ENCODE measurements at regions not wholly inside any gene's neighbourhood (a gene's known extent, or its start where the extent isn't known, plus 50 kb on each side); places are given as distances from the start of the nearest gene placed in this dataset.

DNA sequence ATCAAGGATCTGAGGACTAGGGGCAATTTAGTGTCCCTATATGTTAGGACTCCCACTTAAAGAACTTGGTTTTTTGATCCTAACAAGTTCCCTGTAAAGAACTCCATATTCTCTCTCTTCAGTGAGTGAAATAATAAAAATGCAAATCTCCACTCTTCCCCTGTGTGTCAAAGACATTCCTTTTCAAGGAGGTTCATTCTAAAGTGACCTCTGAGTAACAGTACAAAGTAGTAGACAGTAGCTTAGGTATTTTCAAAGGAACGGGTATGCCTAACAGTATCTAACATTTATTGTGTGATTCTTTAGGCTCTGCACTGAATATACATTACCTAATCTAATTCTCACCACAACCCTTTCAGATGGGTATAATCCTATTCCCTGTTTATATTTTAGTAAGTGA lies 58.4 kb upstream of the SCOC start:
- TF ChIP-seq, protein P1, sequence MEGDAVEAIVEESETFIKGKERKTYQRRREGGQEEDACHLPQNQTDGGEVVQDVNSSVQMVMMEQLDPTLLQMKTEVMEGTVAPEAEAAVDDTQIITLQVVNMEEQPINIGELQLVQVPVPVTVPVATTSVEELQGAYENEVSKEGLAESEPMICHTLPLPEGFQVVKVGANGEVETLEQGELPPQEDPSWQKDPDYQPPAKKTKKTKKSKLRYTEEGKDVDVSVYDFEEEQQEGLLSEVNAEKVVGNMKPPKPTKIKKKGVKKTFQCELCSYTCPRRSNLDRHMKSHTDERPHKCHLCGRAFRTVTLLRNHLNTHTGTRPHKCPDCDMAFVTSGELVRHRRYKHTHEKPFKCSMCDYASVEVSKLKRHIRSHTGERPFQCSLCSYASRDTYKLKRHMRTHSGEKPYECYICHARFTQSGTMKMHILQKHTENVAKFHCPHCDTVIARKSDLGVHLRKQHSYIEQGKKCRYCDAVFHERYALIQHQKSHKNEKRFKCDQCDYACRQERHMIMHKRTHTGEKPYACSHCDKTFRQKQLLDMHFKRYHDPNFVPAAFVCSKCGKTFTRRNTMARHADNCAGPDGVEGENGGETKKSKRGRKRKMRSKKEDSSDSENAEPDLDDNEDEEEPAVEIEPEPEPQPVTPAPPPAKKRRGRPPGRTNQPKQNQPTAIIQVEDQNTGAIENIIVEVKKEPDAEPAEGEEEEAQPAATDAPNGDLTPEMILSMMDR (IDR thresholded peaks at IDR 0.05; ENCODE audit: borderline replicate concordance, extremely low read depth, low read length, poor library complexity, severe bottlenecking), result no peak
- no peak for TF ChIP-seq EZH2 (IDR thresholded peaks at IDR 0.05; ENCODE audit: borderline replicate concordance, low read depth, low read length, severe bottlenecking)
